Common myeloid progenitor, CD34-positive (primary cell): ENCODE measurements at regions not wholly inside any gene's neighbourhood (a gene's known extent, or its start where the extent isn't known, plus 50 kb on each side); places are given as distances from the start of the nearest gene placed in this dataset.

Source experiments
- CTCF ChIA-PET: fragments of 350-600 bp; sonication (Branson Sonifier 250); formaldehyde crosslinking; loops from one replicate; lab custom pipeline; 2021; ENCODE audit warnings: antibody characterized with exemption; lab: Charles Lee
- POLR2A ChIA-PET: fragments of 350-600 bp; sonication (Branson Sonifier 250); formaldehyde crosslinking; loops from one replicate; lab custom pipeline; 2021; ENCODE audit warnings: antibody characterized with exemption; lab: Charles Lee
- DNase-seq, 3 donors: peaks; one replicate each; pipeline versions ENCODE4 v3.0.0 to v3.0.0-alpha.2; 2013
- H3K27ac ChIP-seq, 2 experiments: 1 replicate in 1 of 2; 2 replicates in 1 of 2; pipeline ENCODE4 v1.7.0; 2013; ENCODE audit warnings: inconsistent platforms in 2 of 2, low read length in 2 of 2, mild to moderate bottlenecking in 2 of 2, low read depth in 1 of 2, moderate library complexity in 1 of 2; ENCODE audit not compliant: severe bottlenecking in 2 of 2, insufficient read depth in 1 of 2, poor library complexity in 1 of 2
- H3K27me3 ChIP-seq, 5 experiments: replicated peaks in 2 of 5; 1 replicate in 3 of 5; 2 replicates in 2 of 5; pipeline versions ENCODE4 v1.6.1 to v1.7.0; 2013; ENCODE audit warnings: low read length in 4 of 5, mild to moderate bottlenecking in 2 of 5, moderate library complexity in 2 of 5, inconsistent platforms in 1 of 5; ENCODE audit not compliant: insufficient read depth in 5 of 5, control insufficient read depth in 4 of 5
- H3K36me3 ChIP-seq, 4 experiments: 1 replicate in 2 of 4; 2 replicates in 2 of 4; pipeline versions ENCODE4 v1.6.1 to v1.7.0; 2013; ENCODE audit warnings: low read length in 3 of 4, control low read depth in 1 of 4, mild to moderate bottlenecking in 1 of 4; ENCODE audit not compliant: control insufficient read depth in 4 of 4, insufficient read depth in 4 of 4
- H3K4me1 ChIP-seq, 4 experiments: 1 replicate in 3 of 4; 2 replicates in 1 of 4; pipeline versions ENCODE4 v1.6.1 to v1.7.1; 2013; ENCODE audit warnings: low read length in 3 of 4, mild to moderate bottlenecking in 3 of 4, control low read depth in 1 of 4, inconsistent platforms in 1 of 4, moderate library complexity in 1 of 4; ENCODE audit not compliant: control insufficient read depth in 4 of 4, insufficient read depth in 4 of 4; ENCODE audit errors: control extremely low read depth in 1 of 4
- H3K4me3 ChIP-seq, 7 experiments: 1 replicate in 4 of 7; 2 replicates in 3 of 7; pipeline versions ENCODE4 v1.5.1 to v1.7.0; 2013; ENCODE audit warnings: mild to moderate bottlenecking in 7 of 7, low read length in 6 of 7, moderate library complexity in 6 of 7, inconsistent platforms in 2 of 7, low read depth in 2 of 7, control low read depth in 1 of 7; ENCODE audit not compliant: insufficient read depth in 4 of 7, control insufficient read depth in 1 of 7; ENCODE audit errors: extremely low read depth in 1 of 7
- H3K9me3 ChIP-seq, 5 experiments: 1 replicate in 4 of 5; 2 replicates in 1 of 5; pipeline versions ENCODE4 v1.6.1 to v1.7.1; 2013; ENCODE audit warnings: low read length in 4 of 5, mild to moderate bottlenecking in 2 of 5, inconsistent platforms in 1 of 5, low read depth in 1 of 5, moderate library complexity in 1 of 5; ENCODE audit not compliant: control insufficient read depth in 4 of 5, insufficient read depth in 2 of 5; ENCODE audit errors: control extremely low read depth in 1 of 5
- WGBS: methylation state at CpG from one replicate; pipeline ENCODE4 v1.1.5; 2013; ENCODE audit not compliant: insufficient coverage; 5-methylcytosine and 5-hydroxymethylcytosine counted together

- WGBS, result 98% methylated on average over 21 of the region's 22 CpGs
- Histone ChIP-seq H3K4me1 (no peaks in the 10 kb centered on the region), H3K9me3 (no peaks in the 10 kb centered on the region), H3K27ac (no peak overlapping the region), H3K36me3 (no peaks in the 10 kb centered on the region), H3K4me3 (no peak overlapping the region), H3K27me3 (no peaks in the 10 kb centered on the region)
- ChIA-PET POLR2A (no interaction called here), CTCF (no interaction called here)
- no peak for DNase-seq
These were observed 146.4 kb upstream of the GGTLC1 start for GRCh38 chr20:24134930-24135329.

GRCh38 chr20:24134284-24134683 is 145.7 kb upstream of the GGTLC1 start:
- no peak for DNase-seq
- POLR2A ChIA-PET, result no interaction called here
- no peaks in the 10 kb centered on the region for H3K9me3 ChIP-seq
- H3K4me1 ChIP-seq, result no peaks in the 10 kb centered on the region
- H3K27ac ChIP-seq, result no peak overlapping the region
- 31% methylated on average over 2 of the region's 3 CpGs for WGBS
- H3K4me3 ChIP-seq, result no peak overlapping the region
- H3K27me3 ChIP-seq, result no peaks in the 10 kb centered on the region
- CTCF ChIA-PET, result no interaction called here
- H3K36me3 ChIP-seq, result no peaks in the 10 kb centered on the region

DNA sequence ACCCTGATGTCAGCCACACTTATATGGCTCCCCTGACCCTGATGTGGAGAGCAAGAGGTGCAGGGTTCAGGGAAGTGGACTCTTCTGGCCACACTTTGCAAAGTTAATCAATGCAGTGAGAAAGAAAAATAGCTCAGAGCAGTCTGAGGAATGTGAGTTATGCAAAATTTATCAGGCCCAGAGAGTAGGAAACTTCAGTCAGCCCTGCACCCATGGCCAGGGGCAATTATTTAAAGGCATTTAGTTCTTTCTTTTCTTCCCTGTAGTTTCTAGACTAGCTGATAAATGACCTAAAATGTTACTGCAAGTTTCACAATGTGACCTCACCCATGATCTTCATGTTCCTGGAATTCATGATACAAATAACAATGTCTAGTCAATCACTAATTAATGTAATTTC is 143.7 kb upstream of the GGTLC1 start:
- no peaks in the 10 kb centered on the region for H3K27me3 ChIP-seq
- H3K4me1 ChIP-seq, result no peaks in the 10 kb centered on the region
- POLR2A ChIA-PET, result no interaction called here

DNA sequence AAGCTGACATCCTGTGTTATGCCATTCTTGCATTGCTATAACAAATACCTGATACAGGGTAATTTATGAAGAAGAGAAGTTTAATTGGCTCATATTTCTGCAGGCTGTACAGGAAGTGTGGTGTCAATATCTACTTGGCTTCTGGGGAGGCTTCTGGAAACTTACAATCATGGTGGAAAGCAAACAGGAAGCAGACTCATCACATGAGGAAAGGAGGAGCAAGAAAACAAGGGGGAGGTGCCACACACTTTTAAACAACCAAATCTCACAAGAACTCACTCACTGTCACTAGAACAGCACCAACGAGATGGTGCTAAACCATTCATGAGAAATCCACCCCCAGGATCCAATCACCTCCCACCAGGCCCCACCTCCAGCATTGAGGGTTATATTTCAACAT is 143.1 kb upstream of the GGTLC1 start:
- 100% methylated on average over 1 of the region's 1 CpG for WGBS
- peak in 1 of 3 donors; percentile 4 for DNase-seq
- ChIA-PET POLR2A (no interaction called here), CTCF (no interaction called here)
- no peaks in the 10 kb centered on the region for H3K27me3 ChIP-seq
- H3K9me3 ChIP-seq, result no peaks in the 10 kb centered on the region
- no peaks in the 10 kb centered on the region for H3K4me1 ChIP-seq
- H3K36me3 ChIP-seq, result no peaks in the 10 kb centered on the region
- no peak overlapping the region for H3K4me3 ChIP-seq
- H3K27ac ChIP-seq, result no peak overlapping the region

More for the DNA sequence above, 143.7 kb upstream of the GGTLC1 start:
- Histone ChIP-seq H3K4me3 (no peak overlapping the region), H3K9me3 (no peaks in the 10 kb centered on the region), H3K27ac (no peak overlapping the region), H3K36me3 (no peaks in the 10 kb centered on the region)
- no peak for DNase-seq
- CTCF ChIA-PET, result no interaction called here

GRCh38 chr20:24131281-24131680 is 142.7 kb upstream of the GGTLC1 start:
- no peaks in the 10 kb centered on the region for H3K36me3 ChIP-seq
- CTCF ChIA-PET, result no interaction called here
- no CpG with 5 or more reads among the region's 4 CpGs for WGBS
- H3K27ac ChIP-seq, result no peak overlapping the region
- POLR2A ChIA-PET, result no interaction called here
- H3K27me3 ChIP-seq, result no peaks in the 10 kb centered on the region
- H3K4me3 ChIP-seq, result no peak overlapping the region
- DNase-seq, result no peak
- no peaks in the 10 kb centered on the region for H3K4me1 ChIP-seq
- H3K9me3 ChIP-seq, result no peaks in the 10 kb centered on the region

GRCh38 chr20:24129641-24130040 is 141.1 kb upstream of the GGTLC1 start:
- no peaks in the 10 kb centered on the region for H3K27me3 ChIP-seq
- no peak overlapping the region for H3K4me3 ChIP-seq
- no peak overlapping the region for H3K27ac ChIP-seq
- no peak for DNase-seq
- no peaks in the 10 kb centered on the region for H3K4me1 ChIP-seq
- CTCF ChIA-PET, result no interaction called here
- POLR2A ChIA-PET, result no interaction called here
- H3K36me3 ChIP-seq, result no peaks in the 10 kb centered on the region
- WGBS, result 60% methylated on average over 1 of the region's 1 CpG
- H3K9me3 ChIP-seq, result peaks cover 0 to 5% (median 0%) of the 10 kb centered on the region in 5 experiments

- H3K27me3 ChIP-seq, result no peaks in the 10 kb centered on the region
- WGBS, result 92% methylated on average over 9 of the region's 10 CpGs
- H3K27ac ChIP-seq, result no peak overlapping the region
- no peak for DNase-seq
- H3K4me1 ChIP-seq, result no peaks in the 10 kb centered on the region
- no peaks in the 10 kb centered on the region for H3K36me3 ChIP-seq
- ChIA-PET CTCF (no interaction called here), POLR2A (no interaction called here)
- H3K4me3 ChIP-seq, result no peak overlapping the region
- H3K9me3 ChIP-seq, result peaks cover 0 to 5% (median 3%) of the 10 kb centered on the region in 5 experiments
These were observed 136.5 kb upstream of the GGTLC1 start for GRCh38 chr20:24124951-24125650.
